NCI-H1436 treated with DMSO at 0.1 percent for 48 hours (cell line): ENCODE measurements at regions not wholly inside any gene's neighbourhood (a gene's known extent, or its start where the extent isn't known, plus 50 kb on each side); places are given as distances from the start of the nearest gene placed in this dataset.

Source experiments
- DNase-seq: peaks from one replicate; lab custom pipeline; 2025; lab: John Stamatoyannopoulos, UW

GRCh38 chr5:167128581-167128980 is 1162.9 kb upstream of the WWC1 start:
- DNase-seq = no peak

GRCh38 chr5:167140548-167141291 is 1150.7 kb upstream of the WWC1 start:
- no peak for DNase-seq

- no peak for DNase-seq
Measured at GRCh38 chr5:167143716-167144115, 1147.7 kb upstream of the WWC1 start.

- DNase-seq = no peak
Measured at GRCh38 chr5:167145841-167146240, 1145.6 kb upstream of the WWC1 start.

GRCh38 chr5:167147879-167148278 is 1143.6 kb upstream of the WWC1 start:
- no peak for DNase-seq

- no peak for DNase-seq
Measured at GRCh38 chr5:167150661-167151060, 1140.8 kb upstream of the WWC1 start.

- DNase-seq = no peak
Measured at GRCh38 chr5:167152561-167152960, 1138.9 kb upstream of the WWC1 start.

GRCh38 chr5:167155387-167156005 is 1135.9 kb upstream of the WWC1 start:
- no peak for DNase-seq

- DNase-seq = no peak
Measured at GRCh38 chr5:167156446-167156845, 1135.0 kb upstream of the WWC1 start.

GRCh38 chr5:167158588-167158987 is 1132.9 kb upstream of the WWC1 start:
- DNase-seq = no peak

- DNase-seq = no peak
Measured at GRCh38 chr5:167160388-167160787, 1131.1 kb upstream of the WWC1 start.

- DNase-seq = no peak
Measured at GRCh38 chr5:167166696-167167095, 1124.7 kb upstream of the WWC1 start.

GRCh38 chr5:167167191-167167795 is 1124.2 kb upstream of the WWC1 start:
- no peak for DNase-seq

- DNase-seq = no peak
Measured at GRCh38 chr5:167168971-167169370, 1122.5 kb upstream of the WWC1 start.

GRCh38 chr5:167171056-167171455 is 1120.4 kb upstream of the WWC1 start:
- no peak for DNase-seq

- no peak for DNase-seq
Measured at GRCh38 chr5:167177736-167178135, 1113.7 kb upstream of the WWC1 start.

GRCh38 chr5:167180906-167181305 is 1110.5 kb upstream of the WWC1 start:
- no peak for DNase-seq

- no peak for DNase-seq
Measured at GRCh38 chr5:167205881-167206280, 1085.6 kb upstream of the WWC1 start.

- no peak for DNase-seq
Measured at GRCh38 chr5:167207081-167207480, 1084.4 kb upstream of the WWC1 start.

GRCh38 chr5:167208911-167209310 is 1082.5 kb upstream of the WWC1 start:
- no peak for DNase-seq

GRCh38 chr5:167217097-167217743 is 1074.2 kb upstream of the WWC1 start:
- DNase-seq = no peak

GRCh38 chr5:167219298-167219697 is 1072.1 kb upstream of the WWC1 start:
- DNase-seq = no peak

- no peak for DNase-seq
Measured at GRCh38 chr5:167226386-167226785, 1065.1 kb upstream of the WWC1 start.
